ENCODE measurements at regions not wholly inside any gene's neighbourhood (a gene's known extent, or its start where the extent isn't known, plus 50 kb on each side); places are given as distances from the start of the nearest gene placed in this dataset.

DNA sequence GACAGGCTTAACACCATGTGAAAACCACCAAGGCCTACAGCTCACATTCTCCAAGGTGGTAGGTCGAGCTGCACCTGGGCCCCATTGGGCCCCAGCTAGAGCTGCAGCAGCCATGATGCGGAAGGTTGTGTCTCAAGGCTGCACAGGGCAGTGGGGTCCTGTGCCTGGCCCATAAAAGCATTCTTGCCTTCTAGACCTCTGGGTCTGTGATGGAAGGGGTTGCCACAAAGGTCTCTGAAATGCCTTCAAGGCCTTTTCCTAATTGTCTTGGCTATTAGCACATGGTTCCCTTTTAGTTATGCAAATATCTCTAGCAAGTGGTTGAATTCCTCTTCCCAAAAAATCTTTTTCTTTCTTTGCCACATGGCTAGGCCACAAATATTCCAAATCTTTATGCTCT is 52.5 kb upstream of the C11orf58 start:
- no peak for DNase-seq

DNA sequence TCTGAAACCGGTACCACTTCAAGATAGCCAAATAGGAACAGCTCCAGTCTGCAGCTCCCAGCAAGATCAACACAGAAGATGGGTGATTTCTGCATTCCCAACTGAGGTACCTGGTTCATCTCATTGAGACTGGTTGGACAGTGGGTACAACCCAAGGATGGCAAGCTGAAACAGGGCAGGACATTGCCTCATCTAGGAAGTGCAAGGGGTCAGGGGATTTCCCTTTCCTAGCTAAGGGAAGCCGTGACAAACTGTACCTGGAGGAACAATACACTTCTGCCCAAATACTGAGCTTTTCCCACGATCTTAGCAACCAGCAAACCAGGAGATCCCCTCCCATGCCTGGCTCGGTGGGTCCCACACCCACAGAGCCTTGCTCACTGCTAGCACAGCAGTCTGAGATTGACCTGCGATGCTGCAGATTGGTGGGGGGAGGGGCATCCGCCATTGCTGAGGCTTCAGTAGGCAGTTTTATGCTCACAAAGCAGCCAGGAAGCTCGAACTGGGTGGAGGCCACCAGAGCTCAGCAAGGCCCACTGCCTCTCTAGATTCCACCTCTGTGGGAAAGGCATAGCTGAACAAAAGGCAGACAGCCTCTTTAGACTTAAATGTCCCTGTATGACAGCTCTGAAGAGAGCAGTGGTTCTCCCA is 59.9 kb upstream of the C11orf58 start:
- DNase-seq: no peak

GRCh38 chr11:16669799-16670415 is 68.5 kb upstream of the C11orf58 start:
- DNase-seq: no peak

GRCh38 chr11:16632295-16633200 is 105.9 kb upstream of the C11orf58 start:
- peak; percentile 40 for DNase-seq

GRCh38 chr11:16630651-16631050 is 107.8 kb upstream of the C11orf58 start:
- DNase-seq: no peak

GRCh38 chr11:16618431-16618830 is 120.0 kb upstream of the C11orf58 start:
- DNase-seq: no peak

DNA sequence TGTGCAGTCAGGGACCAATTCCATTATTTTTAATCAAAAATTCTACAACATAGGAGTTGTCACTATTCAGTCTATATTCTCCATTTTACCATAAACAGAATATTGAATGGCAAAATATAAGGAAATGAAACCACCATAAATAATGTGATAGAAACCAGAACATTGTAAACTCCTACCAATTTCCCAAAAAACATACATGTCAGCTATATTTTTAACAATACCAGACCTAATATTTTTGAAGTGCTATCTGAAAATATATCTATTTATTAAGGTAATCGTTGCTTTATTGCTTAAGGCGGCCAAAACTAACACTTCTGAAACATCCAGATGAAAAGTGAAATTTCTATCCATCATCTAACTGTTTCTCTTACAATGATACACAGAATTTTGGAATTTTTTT is 123.0 kb upstream of the C11orf58 start:
- DNase-seq: no peak

DNA sequence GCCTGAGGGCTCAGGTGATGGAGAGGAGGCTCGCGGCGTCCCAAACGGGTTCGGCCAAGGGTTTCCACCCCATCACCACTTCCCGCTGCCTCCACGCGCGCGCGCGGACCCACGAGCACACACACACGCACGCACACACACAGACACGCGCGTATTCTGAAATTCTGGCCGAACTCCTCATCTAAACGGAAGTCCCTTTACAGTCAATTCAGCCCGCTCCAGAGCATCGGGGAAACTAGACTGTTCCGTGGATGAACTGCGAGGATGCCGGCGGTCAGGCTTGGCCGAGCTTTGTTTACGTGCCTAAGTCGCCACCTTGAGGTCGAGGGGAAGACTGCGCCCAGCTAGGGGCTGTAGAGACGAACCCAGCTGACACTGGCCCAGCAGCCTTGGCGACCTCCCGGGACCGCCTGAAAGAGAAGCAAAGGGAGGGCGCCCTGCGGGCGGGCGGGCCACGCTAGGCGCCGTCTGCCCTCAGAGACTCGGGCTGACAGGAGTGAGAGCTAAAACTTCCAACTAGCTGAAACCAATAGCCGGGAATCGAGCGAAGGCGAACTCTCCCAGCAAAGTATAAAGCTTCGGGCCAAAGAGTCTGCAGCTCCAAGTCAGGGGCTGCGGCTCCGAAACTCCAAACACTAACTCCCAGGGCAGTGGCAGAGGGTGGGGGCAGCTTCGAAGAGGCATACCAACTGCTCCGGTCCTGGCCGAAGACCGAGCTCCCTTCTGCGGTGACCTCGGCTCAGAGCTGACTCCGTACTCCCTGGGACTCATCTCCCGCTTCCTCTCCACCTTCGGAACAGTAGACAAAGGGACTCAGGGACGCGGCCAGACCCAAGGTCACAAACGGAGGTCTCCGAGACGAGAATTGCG is 124.7 kb upstream of the C11orf58 start:
- DNase-seq: peak; percentile 83

DNA sequence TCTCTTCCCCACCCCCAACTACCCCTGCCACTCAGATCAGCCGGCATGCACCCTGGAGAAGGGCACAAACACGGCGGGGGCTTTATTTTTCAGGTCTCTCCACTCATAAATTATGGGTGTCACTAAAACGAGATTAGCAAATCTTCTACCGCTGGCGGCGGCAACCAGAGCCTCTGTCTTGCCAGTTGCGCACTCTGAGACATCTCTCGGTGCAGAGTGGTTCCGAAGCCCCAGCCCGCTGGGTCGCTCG is 125.3 kb upstream of the C11orf58 start:
- no peak for DNase-seq

GRCh38 chr11:16612566-16613261 is 125.7 kb upstream of the C11orf58 start:
- no peak for DNase-seq

- no peak for DNase-seq
Observed at GRCh38 chr11:16611926-16612565, 126.4 kb upstream of the C11orf58 start.

DNA sequence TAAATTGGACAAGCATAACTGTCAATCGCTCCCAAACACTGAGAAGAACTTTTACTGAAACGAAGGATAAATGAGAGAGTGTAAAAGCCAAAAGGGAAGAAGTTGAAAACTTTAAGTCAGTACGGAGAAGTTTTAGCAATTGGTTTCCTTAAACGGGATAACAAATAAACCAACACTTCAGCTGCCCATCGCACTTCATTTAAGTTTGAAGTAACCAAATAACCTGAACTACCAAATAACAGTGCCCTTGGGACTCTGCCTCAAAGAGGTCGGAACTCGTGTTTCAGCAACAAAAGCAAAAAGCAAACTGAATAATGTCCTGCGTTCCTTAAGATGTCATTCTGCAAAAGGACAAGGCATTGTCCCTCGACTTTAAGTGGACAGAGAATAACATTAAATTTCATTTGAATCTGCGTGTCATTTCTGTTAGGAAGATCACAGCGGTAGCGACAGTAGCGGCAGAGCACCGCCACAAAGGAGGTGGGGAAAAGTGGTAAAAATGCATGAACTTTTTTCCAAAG is 127.0 kb upstream of the C11orf58 start:
- DNase-seq: no peak

DNA sequence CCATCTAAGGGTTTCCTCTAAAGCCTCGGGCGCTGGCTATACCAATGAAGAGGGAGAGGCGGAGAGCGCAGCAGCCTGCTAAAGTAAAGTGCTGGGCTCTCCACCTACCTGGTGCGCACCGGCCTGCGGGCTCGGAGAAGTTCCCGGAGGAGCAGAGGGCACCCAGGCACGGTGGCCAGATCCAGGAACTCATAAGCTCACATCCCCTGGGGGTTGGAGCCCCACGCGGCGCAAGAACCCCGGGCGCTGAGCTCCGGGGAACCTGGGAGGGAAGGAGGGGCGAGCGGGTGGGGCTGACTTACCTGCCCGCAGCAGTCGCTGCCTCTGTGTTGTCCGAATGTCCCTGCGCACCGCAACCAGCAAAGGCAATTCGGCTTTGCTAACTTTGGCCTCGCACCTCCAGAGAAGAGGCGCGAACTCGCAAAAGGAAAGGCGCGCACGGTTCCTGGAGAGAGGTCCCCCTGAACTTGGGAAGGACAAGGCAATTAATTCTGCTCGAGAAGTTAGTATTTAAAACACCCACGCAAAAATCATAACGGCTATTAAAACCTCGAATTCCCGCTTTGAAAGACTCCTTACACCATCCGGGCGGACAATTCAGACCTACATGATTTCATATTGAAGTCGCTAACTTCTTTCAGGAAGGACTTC is 127.6 kb upstream of the C11orf58 start:
- no peak for DNase-seq

DNA sequence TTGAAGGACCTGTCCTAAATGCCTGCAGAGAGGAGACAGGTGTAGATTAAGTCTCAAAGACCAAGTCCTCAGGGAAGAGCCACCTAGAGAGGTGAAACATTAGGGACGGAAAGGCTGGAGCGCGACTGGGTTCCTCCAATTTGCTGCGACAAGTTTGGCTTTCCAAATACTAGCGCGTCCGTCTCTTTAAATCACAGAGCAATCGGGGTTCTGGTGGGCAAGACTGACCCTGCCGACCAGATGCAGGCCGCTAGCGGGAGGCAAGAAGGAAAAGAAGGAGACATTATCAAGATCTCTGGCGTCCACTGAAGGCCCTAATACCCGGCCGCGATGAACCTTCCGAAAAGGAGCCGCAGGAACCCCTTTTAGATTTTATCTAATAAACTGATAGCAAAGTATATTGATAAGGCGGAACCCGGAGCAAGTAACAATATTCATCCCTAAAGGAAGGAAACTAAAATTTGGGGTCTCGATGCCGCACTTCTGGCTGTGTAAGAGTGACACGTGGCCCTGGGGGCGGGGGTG is 128.2 kb upstream of the C11orf58 start:
- no peak for DNase-seq

DNA sequence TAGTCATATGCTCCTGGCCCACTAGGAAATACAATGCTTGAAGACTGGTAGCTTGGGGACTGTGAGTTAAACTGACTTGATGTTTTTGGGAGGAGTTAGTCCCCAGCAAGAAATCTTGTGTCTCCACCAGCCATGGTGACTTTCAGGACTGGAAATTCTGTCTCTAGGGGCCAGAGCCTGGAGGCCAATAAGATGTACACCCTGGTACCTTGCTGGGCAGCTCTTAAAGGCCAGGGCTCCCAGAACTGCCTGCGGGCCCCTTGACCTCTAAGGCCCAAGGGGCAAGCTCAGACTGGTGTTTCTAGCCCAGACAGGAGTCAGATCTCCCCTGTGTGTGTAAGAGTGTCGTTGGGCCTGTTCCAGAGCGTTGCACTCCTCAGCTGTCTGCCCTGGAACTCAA is 128.7 kb upstream of the C11orf58 start:
- DNase-seq: no peak

DNA sequence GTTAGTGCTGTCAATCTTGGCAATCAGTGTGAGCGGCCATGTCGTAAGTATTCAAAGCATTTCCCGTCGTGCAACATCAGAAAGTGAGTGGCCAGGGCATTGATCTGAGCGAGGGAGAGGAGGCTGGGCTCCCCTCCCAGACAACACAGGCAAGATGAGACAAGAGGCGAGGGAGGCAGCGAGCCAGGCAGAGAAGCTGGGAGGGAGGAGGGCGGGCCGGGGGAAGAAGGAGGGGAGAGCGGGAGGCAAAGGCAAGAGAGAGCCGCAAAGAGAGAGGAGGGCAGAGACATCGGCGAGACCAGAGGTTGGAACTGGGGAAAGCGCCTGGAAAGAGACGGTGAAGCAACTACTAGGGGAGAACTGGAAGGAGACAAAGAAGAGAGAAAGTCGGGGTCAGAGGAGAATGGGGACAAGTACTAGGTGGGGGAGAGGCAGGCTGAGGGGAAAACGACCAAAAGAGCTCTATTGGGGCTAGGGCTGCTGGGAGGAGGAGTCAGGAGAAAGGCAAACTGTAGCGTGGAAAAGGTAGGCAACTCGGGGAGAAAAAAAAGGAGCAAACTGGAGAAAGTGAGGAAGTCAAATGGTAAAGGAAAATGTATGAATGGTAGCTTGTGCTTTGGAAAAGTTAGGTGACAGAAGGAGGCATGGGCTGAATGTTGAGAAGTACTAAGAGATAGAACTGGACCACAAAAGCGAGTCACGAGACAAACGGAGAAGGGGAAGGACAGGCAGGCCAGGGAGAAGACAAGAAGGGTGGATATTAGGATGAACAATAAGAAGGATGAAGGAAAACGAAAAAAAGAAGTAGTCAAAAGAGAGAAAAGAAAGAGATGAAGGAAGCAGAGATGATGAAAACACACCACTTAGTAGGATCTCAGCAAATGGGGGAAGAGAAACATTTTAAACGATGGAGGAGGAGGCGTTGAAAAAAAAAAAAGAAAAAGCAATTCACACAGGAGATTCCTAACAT is 130.5 kb upstream of the C11orf58 start:
- peak; percentile 10 for DNase-seq

- DNase-seq: peak; percentile 8
Observed at GRCh38 chr11:16606784-16607674, 131.4 kb upstream of the C11orf58 start.

DNA sequence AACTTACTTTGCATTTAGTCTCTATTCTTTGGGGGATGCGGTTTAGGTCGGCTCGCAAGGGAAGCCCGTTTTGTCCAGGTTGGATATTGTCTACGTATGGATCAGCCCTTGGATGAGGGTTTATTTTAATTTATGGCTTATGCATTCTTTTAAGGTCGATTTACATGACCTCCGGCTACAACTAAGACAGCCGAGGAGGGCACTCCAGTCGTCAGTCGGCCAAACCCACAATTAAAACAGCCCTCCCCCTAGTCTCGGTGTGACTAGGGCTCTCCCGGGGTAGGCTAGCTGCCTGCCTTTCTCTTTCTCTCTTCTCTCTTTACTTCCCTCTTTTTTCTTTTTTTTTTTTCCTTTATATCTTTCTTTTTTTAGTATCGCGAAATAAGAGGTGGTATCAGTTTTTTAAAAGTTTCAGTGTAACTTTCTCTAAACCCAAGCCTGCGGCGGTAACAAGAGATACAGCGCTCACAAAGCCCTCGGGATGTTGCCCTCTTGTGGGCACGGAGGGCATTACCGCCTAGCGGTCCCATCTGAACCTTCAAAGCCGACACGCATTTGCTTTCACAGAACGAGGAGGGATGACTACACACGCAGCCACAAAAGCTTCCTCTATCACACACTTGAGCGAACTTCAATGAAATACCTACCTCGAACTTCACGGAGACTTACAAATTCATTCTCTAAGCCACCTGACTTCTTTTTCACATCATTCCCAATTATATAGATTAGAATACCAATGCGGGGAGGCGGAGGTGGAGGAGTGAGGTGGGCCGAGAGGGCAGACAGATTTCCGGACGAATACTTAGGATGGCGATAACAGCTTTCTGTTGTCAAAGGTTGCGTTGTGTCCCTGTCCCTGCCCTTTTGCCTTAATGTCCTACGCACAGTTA is 132.3 kb upstream of the C11orf58 start:
- peak; percentile 69 for DNase-seq
